ENCODE measurements at regions not wholly inside any gene's neighbourhood (a gene's known extent, or its start where the extent isn't known, plus 50 kb on each side); places are given as distances from the start of the nearest gene placed in this dataset.
"Not testable (repeated sequence)": the region's sequence is repeated elsewhere in the genome, so short reads cannot be mapped to it uniquely, and the experiment has no call there.

DNA sequence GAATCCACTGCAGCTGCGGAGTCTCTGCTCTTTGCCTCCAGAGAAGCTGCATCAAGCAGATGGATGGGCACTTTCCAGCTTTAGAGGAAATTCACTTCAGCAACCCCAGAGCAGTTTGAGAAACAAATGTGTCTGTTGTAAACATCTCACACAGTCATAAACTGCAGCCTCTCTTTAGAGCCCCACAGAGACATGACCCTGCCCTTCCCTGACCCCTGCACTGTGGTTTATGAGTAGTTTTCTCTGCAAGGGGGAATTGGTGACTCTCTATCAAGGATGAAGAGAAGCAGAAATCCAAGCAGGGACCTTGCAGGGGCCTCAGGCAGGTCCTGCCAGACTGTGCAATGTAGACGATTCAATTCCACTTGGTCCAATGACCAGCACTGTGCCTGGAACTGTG, 160.2 kb downstream of the SH2D4B start:
- FAIRE-seq (no peak), DNase-seq (ENCODE audit: low spot score in 2 of 2) (no peak)

DNA sequence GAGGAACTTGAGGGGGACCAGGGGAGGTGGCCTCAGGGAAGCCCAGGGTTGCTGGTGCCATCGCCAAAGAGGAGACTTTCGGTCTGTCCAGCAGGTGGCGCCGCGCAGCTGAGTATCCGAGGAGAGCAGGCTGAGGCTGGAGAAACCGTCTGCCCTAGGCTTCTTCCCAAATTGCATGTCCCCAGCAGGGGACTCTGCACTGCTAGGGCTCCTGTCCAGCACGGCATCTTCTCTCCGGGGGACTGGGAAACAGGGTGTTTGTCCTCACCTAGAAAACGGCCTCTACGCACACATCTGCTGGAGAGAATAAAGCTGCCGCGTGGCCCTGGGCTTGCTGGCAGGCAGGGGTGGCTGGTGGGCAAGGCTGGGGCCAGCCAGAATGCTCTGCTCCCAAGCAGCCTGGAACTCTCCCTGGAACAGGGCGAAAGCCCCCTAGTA, 161.9 kb downstream of the SH2D4B start:
- peak; percentile 17 to 69 for DNase-seq (ENCODE audit: low spot score in 2 of 2)
- FAIRE-seq: no peak

DNA sequence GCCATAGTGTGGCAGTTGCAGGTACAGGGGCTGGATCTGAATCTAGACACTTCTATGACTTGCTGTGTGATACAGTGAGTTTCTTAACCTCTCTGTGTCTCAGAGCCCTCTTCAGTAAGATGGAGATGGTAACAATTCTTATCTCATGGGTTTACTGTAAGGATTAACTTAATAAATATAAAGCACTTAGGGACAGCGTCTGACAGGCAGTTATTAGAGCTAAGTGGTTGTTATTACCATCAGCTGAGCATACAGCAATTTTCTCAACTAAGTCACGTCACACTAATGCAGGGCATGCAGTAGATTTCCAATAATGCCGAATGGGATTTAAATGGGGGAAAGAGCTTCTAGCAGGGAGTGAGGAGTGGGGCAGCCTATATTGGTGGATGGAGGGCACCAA, 162.6 kb downstream of the SH2D4B start:
- FAIRE-seq (no peak), DNase-seq (ENCODE audit: low spot score in 2 of 2) (no peak)

DNA sequence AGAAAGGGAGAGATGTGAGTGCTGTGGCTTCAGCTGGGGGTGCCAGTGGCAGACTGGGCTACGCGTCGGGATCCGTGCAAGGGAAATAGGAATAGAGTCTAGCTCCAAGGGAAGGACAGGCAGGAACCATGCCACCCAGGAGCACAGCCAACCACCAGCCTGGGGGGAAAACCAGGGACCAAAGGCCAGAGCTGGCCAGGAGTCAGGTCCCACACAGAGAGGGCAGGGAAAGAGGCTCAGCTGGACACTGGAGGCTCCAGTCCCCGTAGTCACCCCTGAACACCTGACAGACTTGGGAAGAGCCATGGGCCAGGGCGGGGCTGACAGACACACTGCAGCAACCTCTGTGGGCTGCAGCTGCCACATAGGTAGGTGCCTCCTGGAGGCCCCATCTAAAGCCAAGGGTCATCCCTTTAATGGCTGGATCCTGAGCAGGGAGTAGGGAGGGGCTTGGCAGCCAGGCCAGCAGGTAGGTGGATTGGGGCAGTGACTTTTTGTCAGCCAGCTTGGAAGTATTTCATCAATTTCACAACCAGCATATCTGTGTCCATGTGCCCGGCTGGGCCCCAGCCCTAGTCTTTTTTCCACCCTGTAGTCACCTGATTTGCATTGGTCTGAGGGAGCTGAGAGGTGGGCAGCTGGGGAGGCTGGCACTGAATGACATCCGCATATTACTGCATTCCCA, 163.2 kb downstream of the SH2D4B start:
- DNase-seq (ENCODE audit: low spot score in 2 of 2) (no peak), FAIRE-seq (no peak)

DNA sequence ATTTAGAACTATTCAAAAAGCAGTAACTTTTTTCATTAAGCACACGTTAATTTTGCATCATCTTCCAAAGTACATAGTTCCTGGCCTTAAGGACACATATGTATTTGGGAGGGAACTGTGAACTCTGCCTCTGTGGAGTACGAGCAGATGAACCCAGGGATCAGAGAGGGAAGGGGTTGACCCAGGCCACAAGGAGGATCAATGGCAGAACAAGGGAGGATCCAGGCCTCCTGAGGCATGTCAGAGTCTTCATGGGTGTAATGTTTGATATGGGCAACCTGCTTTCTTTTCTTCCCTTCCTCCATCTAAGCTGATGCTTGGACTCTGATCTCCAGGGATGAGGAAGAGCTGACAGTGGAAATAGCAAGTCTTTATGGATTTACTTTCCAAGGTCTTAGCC, 164.0 kb downstream of the SH2D4B start:
- DNase-seq (ENCODE audit: low spot score in 2 of 2): no peak
- FAIRE-seq: no peak

DNA sequence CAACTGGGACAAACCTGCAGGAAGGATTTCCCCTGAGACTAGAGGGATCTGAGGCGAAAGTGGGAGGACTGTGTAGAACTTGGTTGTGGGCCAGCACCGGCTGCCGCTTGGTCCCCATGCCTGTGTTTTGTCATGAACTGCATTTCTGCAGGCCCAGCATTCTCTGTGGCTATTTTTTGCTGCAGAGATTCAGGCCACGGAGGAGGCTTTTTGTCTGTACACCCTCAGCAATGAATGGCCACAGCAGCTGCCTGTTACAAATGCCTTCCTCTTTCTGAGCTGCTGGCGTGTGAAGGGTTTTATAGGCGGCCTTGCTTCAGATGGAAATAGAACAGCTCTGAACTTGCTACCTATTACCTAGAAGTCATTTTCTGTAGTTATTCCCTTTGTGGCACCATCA, 164.4 kb downstream of the SH2D4B start:
- DNase-seq (ENCODE audit: low spot score in 2 of 2) (peak in 1 of 2 donors; percentile 40), FAIRE-seq (no peak)

DNA sequence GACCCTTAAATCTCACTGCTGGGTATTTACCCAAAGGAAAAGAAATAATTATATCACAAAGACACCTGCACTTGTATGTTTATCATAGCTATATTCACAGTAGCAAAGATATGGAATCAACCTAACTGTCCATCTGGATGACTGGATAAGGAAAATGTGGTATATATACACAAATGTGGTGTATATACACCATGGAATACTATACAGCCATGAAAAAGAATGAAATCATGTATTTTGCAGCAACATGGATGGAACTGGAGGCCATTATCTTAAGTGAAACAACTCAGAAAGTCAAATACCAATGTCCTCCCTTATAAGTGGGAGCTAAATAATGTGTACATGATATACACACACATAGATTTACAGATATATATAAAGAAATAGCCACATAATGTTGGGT, 168.2 kb downstream of the SH2D4B start:
- no peak for FAIRE-seq

DNA sequence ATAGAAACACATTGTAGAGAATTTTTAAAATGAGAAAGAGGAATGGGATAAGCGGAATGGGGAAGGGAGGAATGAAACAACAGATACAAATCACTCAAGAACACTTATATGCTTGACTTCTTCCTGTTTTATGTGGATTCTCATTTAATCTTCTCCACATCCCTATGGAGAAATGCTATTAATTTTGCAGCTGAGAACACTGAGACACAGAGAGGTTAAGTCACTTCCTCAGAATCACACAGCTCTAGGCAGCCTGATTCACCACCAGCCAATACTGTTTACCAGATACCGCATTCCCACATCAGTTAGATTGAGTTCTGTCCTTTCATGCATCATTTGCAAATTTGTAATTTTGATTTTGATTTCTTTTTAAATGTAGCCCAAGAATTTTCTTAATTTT, 170.5 kb downstream of the SH2D4B start:
- DNase-seq (ENCODE audit: low spot score in 2 of 2): no peak
- FAIRE-seq: no peak

More for the DNA sequence above, 168.2 kb downstream of the SH2D4B start:
- no peak for DNase-seq (ENCODE audit: low spot score in 2 of 2)

DNA sequence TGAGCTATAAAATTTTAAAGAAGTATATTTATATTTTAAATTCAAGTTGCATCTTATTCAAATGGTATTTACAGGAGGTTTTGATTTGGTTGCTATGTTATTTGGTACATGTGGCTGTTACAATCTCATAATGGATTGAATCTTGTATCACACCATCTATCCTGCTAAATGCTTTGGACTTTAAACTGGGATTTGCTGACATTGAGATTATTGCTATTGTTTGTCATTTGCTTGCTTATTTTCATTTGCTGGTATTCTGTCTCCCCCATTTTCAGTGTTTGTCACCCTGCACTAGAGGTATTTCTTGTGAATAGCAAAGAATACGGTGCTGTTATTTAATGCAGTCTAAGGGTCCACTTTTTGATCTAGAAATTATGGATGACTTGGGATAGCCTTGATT, 171.1 kb downstream of the SH2D4B start:
- DNase-seq (ENCODE audit: low spot score in 2 of 2) (no peak), FAIRE-seq (no peak)

DNA sequence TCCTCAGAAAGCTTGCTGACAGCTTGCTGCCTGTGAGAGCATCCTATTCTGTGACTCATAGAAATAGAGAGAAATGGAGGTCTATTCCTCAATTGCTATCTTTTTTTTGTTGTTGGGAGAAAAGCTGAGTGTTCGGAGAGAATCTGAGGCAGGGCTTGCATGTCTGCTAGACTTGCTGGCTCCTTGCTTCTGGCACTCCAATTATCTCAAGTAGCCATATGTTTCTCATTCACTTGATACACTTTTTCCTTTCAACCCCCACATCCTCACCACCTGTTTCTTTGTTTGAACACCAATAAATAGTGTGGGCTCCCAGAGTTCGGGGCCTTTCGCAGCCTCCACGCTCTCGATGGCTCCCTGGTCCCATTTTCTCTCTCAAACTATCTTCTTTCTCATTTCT, 172.2 kb downstream of the SH2D4B start:
- DNase-seq (ENCODE audit: low spot score in 2 of 2) (no peak), FAIRE-seq (no peak)

DNA sequence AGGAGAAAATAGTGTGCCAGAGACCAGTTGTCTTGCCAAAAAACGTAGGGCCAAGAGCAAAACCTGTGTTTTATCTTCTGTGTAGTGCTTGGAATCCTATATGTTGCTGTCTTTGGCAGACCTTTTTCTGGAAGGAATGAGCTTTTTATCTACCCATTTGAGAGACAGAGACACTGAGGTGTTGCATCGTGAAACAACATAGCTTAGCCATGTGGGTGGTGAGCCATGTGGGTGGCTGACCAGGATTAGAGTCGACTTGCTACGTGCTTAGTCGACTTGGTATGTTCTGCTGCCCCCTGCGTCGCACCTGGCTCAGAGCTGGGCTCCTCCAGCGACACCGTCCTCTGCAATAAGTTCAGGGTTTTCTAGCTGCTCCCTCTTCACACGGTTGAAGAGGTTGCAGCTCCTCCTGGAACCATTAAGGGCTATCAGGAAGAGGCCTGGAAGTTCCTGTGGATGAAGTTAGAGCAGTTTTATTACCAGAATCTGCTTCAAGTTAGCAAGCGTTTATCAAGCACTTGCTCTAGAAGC, 175.8 kb downstream of the SH2D4B start:
- FAIRE-seq (no peak), DNase-seq (ENCODE audit: low spot score in 2 of 2) (no peak)

DNA sequence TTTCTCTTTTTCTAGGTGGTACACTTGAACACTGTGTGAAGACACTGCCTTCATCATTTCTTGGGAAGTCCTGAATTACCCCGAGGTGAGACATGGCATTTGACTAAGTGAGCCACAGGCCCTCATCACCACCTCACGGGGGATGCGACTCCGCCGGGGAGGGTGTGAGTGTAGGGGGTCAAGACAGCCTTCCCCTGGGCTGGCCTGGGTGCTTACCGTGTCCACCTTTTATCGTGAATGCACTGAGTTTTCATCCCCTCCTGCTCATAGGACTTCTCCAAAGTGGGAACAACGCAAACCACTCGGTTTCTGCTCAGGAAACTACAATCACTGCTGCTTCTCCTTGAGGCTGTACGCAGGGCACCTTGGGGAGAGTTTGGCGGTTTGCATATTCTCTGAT, 176.9 kb downstream of the SH2D4B start:
- FAIRE-seq (no peak), DNase-seq (ENCODE audit: low spot score in 2 of 2) (no peak)

DNA sequence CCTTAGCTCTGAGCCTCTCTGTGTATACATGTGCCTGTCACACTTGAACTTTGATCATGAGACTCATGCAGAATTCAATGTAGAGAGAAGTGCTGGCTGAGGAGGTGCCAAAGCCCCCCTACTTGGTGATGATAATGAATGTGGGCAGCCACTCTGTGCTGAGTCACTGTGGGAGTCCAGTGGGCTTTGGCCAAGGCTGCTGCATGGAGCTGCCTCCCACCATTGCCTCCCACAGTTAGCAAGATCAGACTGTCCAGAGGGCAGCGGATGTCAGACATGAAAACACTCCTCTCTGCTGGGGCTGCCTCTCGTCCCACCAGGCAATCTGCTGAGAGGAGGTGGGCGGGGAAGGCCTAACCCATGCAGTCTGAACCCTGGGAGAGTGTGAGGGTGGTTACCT, 180.3 kb downstream of the SH2D4B start:
- no peak for DNase-seq (ENCODE audit: low spot score in 2 of 2)
- FAIRE-seq: no peak

DNA sequence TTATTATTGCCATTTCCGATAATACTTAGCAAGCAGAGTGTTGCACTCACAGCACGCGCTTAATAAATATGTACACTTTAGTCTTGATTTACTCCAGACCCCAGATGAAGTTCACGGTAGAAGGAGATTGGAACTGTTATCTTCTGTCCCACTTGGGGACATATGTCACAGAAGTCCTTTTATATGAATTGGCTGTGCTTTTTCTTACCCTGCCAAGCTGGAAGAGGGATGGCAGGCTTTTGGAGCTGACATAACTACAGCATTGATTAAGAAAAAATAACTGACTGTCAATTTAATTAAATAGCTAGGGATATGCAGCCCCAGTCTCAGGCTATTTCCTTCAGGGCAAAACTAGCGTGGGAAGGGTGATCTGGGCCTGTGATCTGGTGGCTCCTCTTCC, 182.2 kb downstream of the SH2D4B start:
- DNase-seq (ENCODE audit: low spot score in 2 of 2) (no peak), FAIRE-seq (no peak)

DNA sequence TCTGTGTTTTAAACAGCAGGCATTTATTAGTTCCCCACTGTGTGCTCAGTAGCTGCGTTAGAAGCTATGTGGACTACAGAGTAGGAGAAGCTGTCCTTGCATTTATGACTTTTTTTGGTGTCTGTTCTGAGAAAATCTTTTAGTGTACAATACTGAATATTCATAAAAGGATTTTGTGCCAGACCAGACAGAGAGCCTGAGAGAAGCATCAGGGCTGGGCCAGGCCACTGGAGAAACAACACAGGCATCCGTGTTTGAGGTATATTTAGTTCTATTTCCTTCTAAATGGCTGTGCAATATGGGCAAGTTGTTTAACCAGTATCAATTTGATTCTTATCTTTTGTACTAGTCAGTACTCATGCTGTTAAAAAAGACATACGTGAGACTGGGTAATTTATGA, 182.8 kb downstream of the SH2D4B start:
- no peak for FAIRE-seq
- no peak for DNase-seq (ENCODE audit: low spot score in 2 of 2)

DNA sequence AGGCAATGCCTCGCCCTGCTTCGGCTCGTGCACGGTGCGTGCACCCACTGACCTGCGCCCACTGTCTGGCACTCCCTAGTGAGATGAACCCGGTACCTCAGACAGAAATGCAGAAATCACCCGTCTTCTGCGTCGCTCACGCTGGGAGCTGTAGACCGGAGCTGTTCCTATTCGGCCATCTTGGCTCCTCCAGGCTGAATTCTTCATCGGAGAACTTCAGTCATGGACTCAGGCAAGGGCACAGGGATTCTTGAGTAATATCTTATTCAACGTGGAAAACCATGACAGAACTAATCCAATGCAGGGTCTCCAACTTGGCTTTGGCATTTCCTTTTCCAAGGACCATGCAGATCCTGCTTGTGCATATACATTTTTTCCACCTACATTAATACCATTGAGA, 190.7 kb downstream of the SH2D4B start:
- not testable (repeated sequence) for FAIRE-seq

DNA sequence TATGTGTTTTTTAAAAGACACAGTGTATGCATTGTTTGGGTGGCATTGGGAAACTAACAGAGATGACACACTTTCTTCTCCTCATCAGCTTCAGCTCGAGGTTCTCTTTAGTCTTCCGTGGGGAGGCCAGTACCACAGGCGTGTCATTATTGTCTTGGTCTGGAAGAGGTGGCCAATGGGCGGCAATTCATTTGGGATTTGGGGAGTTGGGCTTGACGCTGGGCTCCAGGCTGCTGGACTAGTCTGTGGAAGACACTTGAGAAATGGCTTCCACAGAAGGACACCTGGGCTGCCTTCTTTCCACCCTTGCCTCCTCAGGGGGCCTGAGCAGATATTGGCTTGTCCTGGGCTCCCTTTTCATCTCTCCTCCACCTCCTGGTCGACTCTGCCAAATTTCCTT, 192.2 kb downstream of the SH2D4B start:
- DNase-seq (ENCODE audit: low spot score in 2 of 2): no peak
- FAIRE-seq: no peak

More for the DNA sequence above, 190.7 kb downstream of the SH2D4B start:
- DNase-seq (ENCODE audit: low spot score in 2 of 2): not testable (repeated sequence)

DNA sequence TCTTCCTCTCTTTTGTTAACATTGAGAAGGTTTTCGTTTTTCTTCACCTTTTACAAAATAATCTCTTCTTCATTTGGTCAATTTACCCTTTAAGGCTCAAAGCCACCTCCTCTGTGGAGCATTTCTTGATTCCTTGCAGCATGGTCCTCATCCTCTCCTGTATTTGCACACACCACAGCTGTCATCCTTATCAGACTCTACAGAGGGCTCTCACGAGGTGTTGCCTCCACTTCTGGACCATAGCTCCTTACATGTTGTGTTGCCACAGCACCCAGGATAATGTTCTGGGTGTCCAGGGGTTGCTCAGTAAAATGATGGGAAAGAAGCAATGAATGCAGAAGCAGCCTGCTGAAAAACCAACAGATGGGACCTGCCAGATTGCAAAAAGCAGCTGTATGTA, 192.8 kb downstream of the SH2D4B start:
- no peak for FAIRE-seq

DNA sequence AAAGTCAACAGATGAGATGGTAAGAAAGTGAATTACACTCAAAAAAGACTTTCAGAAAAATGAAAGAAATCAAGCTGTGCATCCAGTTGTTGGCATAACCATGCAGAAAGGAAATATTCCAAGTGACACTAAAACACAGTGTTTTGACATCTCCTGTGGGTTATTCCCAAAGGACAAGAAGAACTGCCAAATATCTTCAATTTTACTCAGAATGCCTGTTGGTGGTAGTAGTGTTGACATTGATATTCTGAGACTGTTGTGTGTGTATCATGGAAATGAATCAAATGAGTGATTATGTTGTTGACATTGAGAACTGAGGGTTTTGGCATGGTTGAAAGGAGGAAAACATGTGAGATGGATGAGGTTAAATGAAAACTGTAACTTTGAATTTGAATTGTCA, 196.9 kb downstream of the SH2D4B start:
- DNase-seq (ENCODE audit: low spot score in 2 of 2) (no peak), FAIRE-seq (no peak)

More for the DNA sequence above, 192.8 kb downstream of the SH2D4B start:
- DNase-seq (ENCODE audit: low spot score in 2 of 2): no peak

DNA sequence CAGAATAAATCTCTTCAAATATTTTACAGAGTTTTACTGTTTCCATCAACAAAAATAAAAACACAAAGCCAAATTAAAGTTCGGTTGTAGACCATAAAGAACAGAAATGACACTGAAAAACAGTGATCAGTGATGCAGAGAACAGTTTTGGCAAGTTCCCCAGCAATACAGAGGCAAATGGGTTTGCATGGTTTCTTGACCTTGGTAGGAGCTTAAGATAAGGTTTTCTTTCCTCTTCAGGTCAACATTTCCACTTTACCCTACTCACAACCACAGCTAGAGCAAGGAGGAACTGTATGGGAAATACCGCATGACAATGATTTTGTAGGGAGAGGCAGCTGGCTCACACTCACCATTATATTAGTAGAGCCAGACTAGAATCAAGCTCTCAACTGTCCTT, 199.5 kb downstream of the SH2D4B start:
- FAIRE-seq (no peak), DNase-seq (ENCODE audit: low spot score in 2 of 2) (no peak)

DNA sequence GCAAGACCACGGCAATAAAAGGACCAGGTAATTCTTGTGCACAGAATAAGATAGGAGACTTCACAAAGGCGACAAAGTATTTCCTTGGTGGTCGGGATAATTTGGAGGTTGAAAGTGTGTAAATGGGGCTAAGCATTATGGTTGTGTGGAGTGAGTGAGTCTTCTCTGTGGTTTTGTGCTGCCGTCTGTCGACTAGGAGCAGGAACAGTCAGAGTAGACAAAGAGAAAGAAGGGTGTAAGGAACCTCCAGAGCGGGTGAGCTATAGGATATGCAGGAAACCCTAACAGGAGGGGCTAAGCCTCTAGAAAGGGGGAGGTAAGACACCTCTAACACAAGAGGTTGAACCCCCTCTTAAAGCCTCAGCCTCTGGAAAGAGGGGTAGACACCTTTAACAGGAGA, 201.6 kb downstream of the SH2D4B start:
- FAIRE-seq: no peak
- no peak for DNase-seq (ENCODE audit: low spot score in 2 of 2)

DNA sequence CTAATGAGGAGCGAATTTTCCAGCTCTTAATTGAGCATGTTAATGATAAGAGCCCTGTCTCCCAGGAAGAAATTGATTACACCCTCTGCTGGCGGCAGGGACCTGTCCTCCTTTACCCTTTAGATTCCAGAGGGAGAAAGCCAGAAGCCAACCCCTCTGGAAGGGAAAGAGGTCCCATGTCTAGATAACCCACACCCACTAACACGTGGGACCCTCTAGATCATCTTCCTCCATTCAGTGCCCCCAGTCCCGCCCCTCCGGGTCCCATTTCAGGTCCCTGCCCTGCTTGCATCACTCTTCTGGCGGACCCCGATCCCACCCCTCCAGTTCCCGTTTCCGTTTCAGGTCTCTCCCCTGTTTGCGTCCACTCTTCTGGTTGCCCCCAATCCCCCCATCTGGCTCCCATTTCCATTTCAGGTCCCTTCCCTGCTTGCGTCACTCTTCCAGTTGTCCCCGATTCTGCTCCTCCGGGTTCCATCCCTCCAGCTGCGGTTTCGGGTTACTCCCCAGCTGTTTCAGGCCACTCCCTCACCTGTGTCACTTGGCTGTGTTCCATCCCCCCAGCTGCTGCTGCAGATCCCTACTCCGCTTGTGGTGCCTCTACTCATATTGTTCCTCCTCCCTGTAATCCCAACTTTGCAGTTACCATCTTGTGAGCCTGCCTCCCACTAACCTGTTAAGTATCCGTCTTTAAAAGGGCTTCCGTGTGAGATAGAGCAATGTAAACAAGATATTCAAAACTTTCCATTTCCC, 202.4 kb downstream of the SH2D4B start:
- no peak for FAIRE-seq

More for the DNA sequence above, 202.4 kb downstream of the SH2D4B start:
- no peak for DNase-seq (ENCODE audit: low spot score in 2 of 2)
